Gastrocnemius medialis (tissue), 4 donors: ENCODE measurements at regions not wholly inside any gene's neighbourhood (a gene's known extent, or its start where the extent isn't known, plus 50 kb on each side); places are given as distances from the start of the nearest gene placed in this dataset.

Experiments used
- ATAC-seq, 2 donors: fragments of 150-250 bp; one replicate each; pipeline ENCODE4 v1.9.1; 2016
- DNase-seq, 2 donors: peaks; one replicate each; pipeline ENCODE4 v3.0.0-alpha.2; 2019
- H3K27ac ChIP-seq, 4 donors: fragments of 200-600 bp; sonication (generic); 1 replicate in 1 of 4; 2 replicates in 3 of 4; pipeline ENCODE4 v1.5.1; 2016 to 2018; ENCODE audit warnings: mild to moderate bottlenecking in 2 of 4, moderate library complexity in 1 of 4
- H3K27me3 ChIP-seq, 3 donors: fragments of 200-600 bp; sonication (generic) in 2 of 3; 1 replicate in 1 of 3; 2 replicates in 2 of 3; pipeline versions ENCODE4 v1.5.1 to v1.6.0; 2016 to 2019; ENCODE audit warnings: mild to moderate bottlenecking in 1 of 3, moderate library complexity in 1 of 3
- H3K36me3 ChIP-seq, 2 donors: fragments of 200-600 bp; sonication (generic) in 1 of 2; one replicate each; pipeline ENCODE4 v1.5.1; 2017 to 2018
- H3K4me1 ChIP-seq, 2 donors: fragments of 200-600 bp; sonication (generic) in 1 of 2; one replicate each; pipeline ENCODE4 v1.5.1; 2016 to 2017; ENCODE audit warnings: mild to moderate bottlenecking in 2 of 2
- H3K4me3 ChIP-seq, 4 donors: fragments of 200-600 bp; sonication (generic) in 3 of 4; 1 replicate in 1 of 4; 2 replicates in 3 of 4; pipeline ENCODE4 v1.5.1; 2016 to 2019; ENCODE audit warnings: mild to moderate bottlenecking in 2 of 4
- H3K9me3 ChIP-seq, 3 donors: fragments of 200-600 bp; sonication (generic) in 2 of 3; 1 replicate in 1 of 3; 2 replicates in 2 of 3; pipeline ENCODE4 v1.5.1; 2016 to 2019
- CTCF ChIP-seq, 5 experiments: fragments of 450-650 bp in 3 of 5; fragments of 200-600 bp in 2 of 5; sonication (generic) in 2 of 5; IDR thresholded peaks in 4 of 5; conservative IDR thresholded peaks in 1 of 5; 1 replicate in 4 of 5; 2 replicates in 1 of 5; pipeline ENCODE4 v1.5.1; 2016 to 2019; ENCODE audit warnings: antibody characterized with exemption in 5 of 5, mild to moderate bottlenecking in 3 of 5, moderate library complexity in 3 of 5
- POLR2A ChIP-seq, 2 donors: fragments of 450-650 bp; IDR thresholded peaks; one replicate each; pipeline ENCODE4 v1.6.1; 2017; ENCODE audit warnings: antibody characterized with exemption in 2 of 2, mild to moderate bottlenecking in 2 of 2, moderate library complexity in 2 of 2
- in situ Hi-C, 4 donors: fragments of 200-750 bp; cut with MboI; loops; one replicate each; pipeline versions ENCODE4 v1.15.0 to v1.8.0; 2017; ENCODE audit warnings: low sequenced_read_pairs in 4 of 4
- intact Hi-C: fragments of 100-400 bp; cut with DNase I; formaldehyde crosslinking; loops from one replicate; pipeline ENCODE4 v1.15.1; 2023; ENCODE audit warnings: low total_unique reads

DNA sequence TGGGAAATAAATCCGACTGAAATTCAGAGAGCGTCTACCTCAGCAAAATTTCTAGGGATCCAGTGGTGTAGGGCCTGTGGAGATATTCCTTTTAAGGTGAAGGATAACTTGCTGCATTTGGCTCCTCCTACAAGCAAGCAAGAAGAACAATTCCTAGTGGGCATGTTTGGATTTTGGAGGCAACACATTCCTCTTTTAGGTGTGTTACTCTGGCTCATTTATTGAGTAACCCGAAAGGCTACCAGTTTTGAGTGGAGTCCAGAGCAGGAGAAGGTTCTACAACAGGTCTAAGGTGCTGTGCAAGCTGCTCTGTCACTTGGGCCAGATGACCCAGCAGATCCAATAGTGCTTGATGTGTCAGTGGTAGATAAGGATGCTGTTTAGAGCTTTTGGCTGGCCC, 862.4 kb upstream of the CDH9 start:
- TF ChIP-seq POLR2A (IDR thresholded peaks at IDR 0.05): no peak
- no peak for TF ChIP-seq CTCF (IDR thresholded peaks at IDR 0.05 in 4 of 5, conservative IDR thresholded peaks at IDR 0.05 in 1 of 5)
- H3K36me3 ChIP-seq: no peaks in the 10 kb centered on the region
- H3K4me3 ChIP-seq: no peak overlapping the region
- DNase-seq (no peak), ATAC-seq (no peak)
- H3K27ac ChIP-seq: no peak overlapping the region
- no peaks in the 10 kb centered on the region for H3K9me3 ChIP-seq
- H3K4me1 ChIP-seq: no peaks in the 10 kb centered on the region
- intact Hi-C loops: no loop called here
- no peaks in the 10 kb centered on the region for H3K27me3 ChIP-seq
- in situ Hi-C loops: no loop called here

DNA sequence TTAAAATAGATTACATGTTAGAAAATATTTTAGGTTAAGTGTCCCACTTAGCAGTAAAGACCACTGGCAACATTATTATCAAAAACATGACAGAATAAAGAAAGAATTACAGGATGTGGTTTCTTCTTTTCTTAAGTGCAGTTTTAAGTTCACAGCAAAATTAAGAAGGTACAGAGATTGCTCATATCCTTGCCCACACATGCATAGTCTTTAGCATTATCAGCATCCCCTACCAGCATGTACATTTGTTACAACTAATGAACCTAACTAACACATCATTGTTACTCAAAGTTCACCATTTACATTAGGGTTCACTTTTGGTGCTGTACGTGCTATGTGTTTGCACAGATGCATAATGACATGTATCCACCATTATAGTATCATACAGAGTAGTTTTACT, 837.7 kb upstream of the CDH9 start:
- in situ Hi-C loops: no loop called here
- Histone ChIP-seq H3K36me3 (no peaks in the 10 kb centered on the region), H3K4me3 (no peak overlapping the region), H3K27ac (no peak overlapping the region), H3K4me1 (no peaks in the 10 kb centered on the region), H3K9me3 (no peaks in the 10 kb centered on the region), H3K27me3 (no peaks in the 10 kb centered on the region)
- TF ChIP-seq POLR2A (IDR thresholded peaks at IDR 0.05) (no peak), CTCF (IDR thresholded peaks at IDR 0.05 in 4 of 5, conservative IDR thresholded peaks at IDR 0.05 in 1 of 5) (no peak)
- no peak for DNase-seq
- no peak for ATAC-seq
- intact Hi-C loops: no loop called here

DNA sequence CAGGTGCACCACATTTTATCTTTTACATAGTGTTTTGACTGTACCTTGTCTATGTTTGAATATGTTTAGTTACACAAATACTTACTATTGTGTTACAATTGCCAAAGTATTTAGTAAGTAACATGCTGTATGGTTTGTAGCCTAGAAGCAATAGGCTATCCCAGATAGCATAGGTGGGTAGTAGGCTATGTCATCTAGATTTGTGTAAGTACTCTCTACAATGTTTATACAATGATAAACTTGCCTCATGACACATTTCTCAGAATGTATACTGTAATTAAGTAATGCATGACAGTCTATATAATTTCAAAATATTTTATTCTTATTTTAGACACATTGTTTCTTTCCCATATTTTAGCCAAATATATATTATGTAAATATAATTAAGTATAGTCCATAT, 836.8 kb upstream of the CDH9 start:
- Histone ChIP-seq H3K36me3 (no peaks in the 10 kb centered on the region), H3K27ac (no peak overlapping the region), H3K4me1 (no peaks in the 10 kb centered on the region), H3K9me3 (no peaks in the 10 kb centered on the region), H3K27me3 (no peaks in the 10 kb centered on the region), H3K4me3 (no peak overlapping the region)
- no peak for DNase-seq
- in situ Hi-C loops: no loop called here
- no peak for ATAC-seq
- TF ChIP-seq POLR2A (IDR thresholded peaks at IDR 0.05) (no peak), CTCF (IDR thresholded peaks at IDR 0.05 in 4 of 5, conservative IDR thresholded peaks at IDR 0.05 in 1 of 5) (no peak)
- intact Hi-C loops: no loop called here

- no peak for DNase-seq
- no peaks in the 10 kb centered on the region for H3K9me3 ChIP-seq
- ATAC-seq: no peak
- no peak overlapping the region for H3K4me3 ChIP-seq
- no peaks in the 10 kb centered on the region for H3K4me1 ChIP-seq
- intact Hi-C loops: no loop called here
- TF ChIP-seq POLR2A (IDR thresholded peaks at IDR 0.05) (no peak), CTCF (IDR thresholded peaks at IDR 0.05 in 4 of 5, conservative IDR thresholded peaks at IDR 0.05 in 1 of 5) (no peak)
- no peaks in the 10 kb centered on the region for H3K27me3 ChIP-seq
- H3K27ac ChIP-seq: no peak overlapping the region
- in situ Hi-C loops: no loop called here
- H3K36me3 ChIP-seq: no peaks in the 10 kb centered on the region
Measured at GRCh38 chr5:27868292-27868691, 829.9 kb upstream of the CDH9 start.

- in situ Hi-C loops: no loop called here
Measured at GRCh38 chr5:27855491-27855890, 817.1 kb upstream of the CDH9 start.

More at GRCh38 chr5:27855491-27855890, 817.1 kb upstream of the CDH9 start:
- no peaks in the 10 kb centered on the region for H3K9me3 ChIP-seq
- intact Hi-C loops: no loop called here
- DNase-seq (no peak), ATAC-seq (no peak)
- no peak overlapping the region for H3K4me3 ChIP-seq
- H3K27ac ChIP-seq: no peak overlapping the region
- no peaks in the 10 kb centered on the region for H3K27me3 ChIP-seq
- no peaks in the 10 kb centered on the region for H3K36me3 ChIP-seq
- TF ChIP-seq CTCF (IDR thresholded peaks at IDR 0.05 in 4 of 5, conservative IDR thresholded peaks at IDR 0.05 in 1 of 5) (no peak), POLR2A (IDR thresholded peaks at IDR 0.05) (no peak)
- H3K4me1 ChIP-seq: no peaks in the 10 kb centered on the region
